ENCODE measurements at regions not wholly inside any gene's neighbourhood (a gene's known extent, or its start where the extent isn't known, plus 50 kb on each side); places are given as distances from the start of the nearest gene placed in this dataset.

GRCh38 chr12:20206410-20206809, 161.9 kb upstream of the PDE3A start:
- no peaks in the 10 kb centered on the region for H3K27me3 ChIP-seq
- H3K9me3 ChIP-seq (replicated peaks) = no peaks in the 10 kb centered on the region
- no peaks in the 10 kb centered on the region for H3K36me3 ChIP-seq
- H3K27ac ChIP-seq = no peak overlapping the region
- no peak overlapping the region for H3K4me3 ChIP-seq
- no peak for DNase-seq
- peaks cover 1% of the 10 kb centered on the region for H3K4me1 ChIP-seq

DNA sequence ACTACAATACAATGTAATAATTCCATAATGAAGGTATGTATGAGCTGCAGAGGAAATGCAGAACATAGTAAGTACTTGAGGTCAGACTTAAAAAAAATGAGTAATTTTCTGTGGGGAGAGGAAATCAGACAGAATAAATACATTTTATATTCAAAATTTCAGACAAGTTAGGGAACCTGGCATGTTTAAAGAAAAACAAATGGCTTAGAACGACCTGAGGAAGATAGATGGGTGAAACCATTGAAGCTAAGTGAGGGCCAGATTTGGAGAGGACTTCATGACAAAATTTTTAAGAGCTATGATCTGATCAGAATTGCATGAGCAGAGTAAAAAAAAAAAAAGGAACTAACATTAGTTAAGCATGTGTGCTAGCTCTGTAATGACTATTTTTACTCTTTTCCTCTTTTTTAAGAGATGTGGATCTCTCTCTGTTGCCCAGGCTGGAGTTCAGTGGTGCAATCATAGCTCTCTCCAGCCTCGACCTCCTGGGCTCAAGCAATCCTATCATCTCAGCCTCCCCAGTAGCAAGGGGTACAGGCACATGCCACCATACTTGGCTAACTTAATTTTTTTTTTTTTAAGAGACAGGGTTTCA, 157.6 kb upstream of the PDE3A start:
- DNase-seq = no peak
- H3K4me3 ChIP-seq = no peak overlapping the region
- no peaks in the 10 kb centered on the region for H3K27me3 ChIP-seq
- H3K27ac ChIP-seq = no peak overlapping the region
- H3K9me3 ChIP-seq (replicated peaks) = no peaks in the 10 kb centered on the region
- H3K36me3 ChIP-seq = no peaks in the 10 kb centered on the region
- peaks cover 28% of the 10 kb centered on the region for H3K4me1 ChIP-seq

DNA sequence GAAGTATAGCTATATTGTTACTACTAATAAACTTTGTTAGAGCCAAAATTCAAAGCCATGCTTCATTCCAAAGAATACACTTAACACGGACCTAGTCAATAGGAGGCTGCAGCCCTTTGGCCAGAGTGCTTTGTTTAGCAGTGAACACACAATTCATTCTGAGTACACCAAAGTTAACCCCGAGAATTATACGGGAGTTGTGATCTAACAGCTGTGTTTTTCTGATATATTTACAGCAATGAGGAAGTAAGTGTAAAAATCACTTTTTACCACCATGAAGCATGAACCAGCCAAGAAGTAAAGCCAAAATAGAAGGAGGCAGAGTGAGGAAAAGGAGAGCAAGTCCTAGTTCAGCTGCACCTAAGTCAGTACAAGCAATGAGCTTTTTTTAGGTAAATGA, 156.8 kb upstream of the PDE3A start:
- Histone ChIP-seq H3K9me3 (replicated peaks) (0 out of 2 replicates have a peak, but pooled peaks cover 3% of the 10 kb centered on the region), H3K4me3 (no peak overlapping the region), H3K4me1 (peaks cover 28% of the 10 kb centered on the region), H3K27me3 (no peaks in the 10 kb centered on the region), H3K27ac (peak overlapping the region; percentile 95), H3K36me3 (no peaks in the 10 kb centered on the region)
- peak in 1 of 2 experiments; percentile 17 for DNase-seq

DNA sequence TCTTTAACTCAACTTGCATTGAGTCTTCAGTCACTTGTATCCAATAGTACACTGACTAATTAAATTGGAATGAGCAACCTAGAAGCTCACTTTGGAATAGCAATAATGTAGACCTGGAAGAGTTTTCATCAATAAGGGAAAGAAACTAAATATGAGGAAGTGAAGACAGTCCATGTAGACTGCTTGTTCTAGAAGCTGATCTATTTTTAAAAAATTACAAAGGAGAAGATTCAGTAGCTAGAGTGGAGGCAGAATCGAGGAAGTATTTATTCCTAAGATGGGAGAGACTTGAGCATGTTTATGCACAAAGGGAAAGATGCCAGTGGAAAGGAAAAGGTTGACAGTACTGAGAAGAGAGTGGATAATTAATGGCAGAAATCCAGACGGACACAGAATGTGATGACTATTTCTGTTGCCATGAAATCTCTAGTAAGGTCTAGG, 156.3 kb upstream of the PDE3A start:
- H3K4me3 ChIP-seq = no peak overlapping the region
- H3K27me3 ChIP-seq = no peaks in the 10 kb centered on the region
- H3K9me3 ChIP-seq (replicated peaks) = 0 out of 2 replicates have a peak, but pooled peaks cover 6% of the 10 kb centered on the region
- peaks cover 28% of the 10 kb centered on the region for H3K4me1 ChIP-seq
- peak overlapping the region; percentile 95 for H3K27ac ChIP-seq
- no peaks in the 10 kb centered on the region for H3K36me3 ChIP-seq
- DNase-seq = peak in 1 of 2 experiments; percentile 34

DNA sequence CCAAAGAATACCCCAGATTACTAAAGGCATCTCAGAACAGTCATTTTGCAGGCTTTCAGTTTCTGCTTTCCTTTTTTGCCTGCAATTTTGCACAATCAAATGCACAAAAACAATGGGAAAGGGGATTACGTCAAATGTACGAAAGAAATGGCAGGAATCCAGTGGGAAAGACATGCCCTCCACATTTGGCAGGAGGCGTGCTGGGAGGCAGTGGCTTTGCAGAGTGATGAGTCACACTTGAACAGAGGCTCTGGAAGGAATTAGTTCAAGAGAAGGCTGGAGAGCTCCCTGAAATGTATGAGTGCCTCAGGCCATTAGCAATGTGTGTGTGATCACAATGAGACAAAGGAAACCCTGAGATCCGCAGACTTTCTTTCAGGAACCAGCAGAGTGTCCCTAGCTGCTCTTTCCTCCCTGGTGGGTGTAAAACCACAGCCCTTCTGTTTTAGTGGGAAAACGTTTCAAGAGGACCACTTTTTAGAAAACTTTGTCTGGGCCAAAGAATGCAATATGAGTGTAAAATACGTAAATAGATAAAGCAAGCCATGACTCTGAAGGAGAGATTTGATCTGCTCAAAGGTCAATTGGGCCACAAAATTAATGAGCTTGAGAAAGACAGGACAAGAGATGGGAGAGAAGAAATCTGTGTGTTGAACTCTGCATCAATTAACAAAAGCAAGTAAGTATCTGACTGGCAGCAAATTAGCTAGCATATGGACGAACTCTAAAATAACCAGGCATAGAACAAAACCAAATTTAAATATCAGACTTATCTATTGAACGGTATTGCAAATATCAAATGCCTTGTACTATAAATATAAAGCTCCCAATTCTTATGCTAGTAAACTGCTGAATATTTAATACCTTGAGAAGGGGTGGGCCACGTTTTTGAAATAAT, 155.4 kb upstream of the PDE3A start:
- peak overlapping the region; percentile 47 for H3K4me3 ChIP-seq
- peaks cover 28% of the 10 kb centered on the region for H3K4me1 ChIP-seq
- H3K27me3 ChIP-seq = no peaks in the 10 kb centered on the region
- H3K36me3 ChIP-seq = no peaks in the 10 kb centered on the region
- H3K27ac ChIP-seq = peak overlapping the region; percentile 95
- peak; percentile 95 to 98 for DNase-seq
- 0 out of 2 replicates have a peak, but pooled peaks cover 6% of the 10 kb centered on the region for H3K9me3 ChIP-seq (replicated peaks)

DNA sequence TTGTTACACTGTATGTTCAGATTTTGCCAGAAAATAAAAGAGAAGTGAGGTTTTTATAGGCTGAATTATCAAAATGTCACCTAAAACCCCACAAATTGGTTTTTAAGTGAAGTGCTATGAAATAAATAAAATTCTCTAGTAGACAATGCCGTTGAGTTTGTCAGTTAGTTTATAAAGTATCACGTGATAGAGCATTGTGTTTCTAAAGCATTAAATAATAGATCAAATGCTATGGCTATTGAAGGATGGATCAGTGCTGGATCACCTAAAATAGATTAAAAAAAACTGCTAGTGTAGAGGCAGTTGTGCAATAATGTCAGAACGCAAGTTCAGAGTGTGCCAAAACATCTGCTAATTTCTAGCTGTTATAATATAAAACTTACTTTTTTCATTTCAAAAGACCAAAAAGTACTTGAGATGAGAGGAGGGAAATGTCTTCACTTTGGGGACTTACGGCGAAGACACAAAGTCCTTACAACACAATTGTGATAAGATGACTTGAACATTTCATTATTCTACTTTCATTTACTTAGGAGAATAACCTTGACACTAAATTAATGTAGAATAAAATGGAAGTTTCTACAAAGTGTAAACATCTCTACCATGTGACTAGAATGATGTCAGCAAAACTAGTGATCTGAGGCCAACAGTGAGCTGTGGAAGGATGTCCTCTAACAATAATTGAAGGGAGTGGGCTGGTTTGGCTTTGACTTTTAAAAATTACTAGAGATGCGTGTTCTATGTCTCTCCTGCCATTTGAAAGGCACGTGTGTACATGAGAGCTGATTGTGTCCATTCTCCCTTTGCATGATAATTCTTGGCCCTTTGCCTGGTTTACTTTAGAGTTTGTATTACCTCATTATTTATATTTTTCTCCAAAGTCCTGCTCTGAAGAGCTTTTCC, 154.4 kb upstream of the PDE3A start:
- H3K36me3 ChIP-seq = no peaks in the 10 kb centered on the region
- H3K27me3 ChIP-seq = no peaks in the 10 kb centered on the region
- H3K27ac ChIP-seq = peak overlapping the region; percentile 95
- H3K9me3 ChIP-seq (replicated peaks) = 0 out of 2 replicates have a peak, but pooled peaks cover 6% of the 10 kb centered on the region
- H3K4me3 ChIP-seq = peak overlapping the region; percentile 47
- DNase-seq = peak in 1 of 2 experiments; percentile 22
- H3K4me1 ChIP-seq = peaks cover 28% of the 10 kb centered on the region

- H3K36me3 ChIP-seq = no peaks in the 10 kb centered on the region
- no peak overlapping the region for H3K27ac ChIP-seq
- DNase-seq = peak; percentile 10 to 46
- no peaks in the 10 kb centered on the region for H3K4me1 ChIP-seq
- H3K9me3 ChIP-seq (replicated peaks) = 0 out of 2 replicates have a peak, but pooled peaks cover 9% of the 10 kb centered on the region
- no peaks in the 10 kb centered on the region for H3K27me3 ChIP-seq
- no peak overlapping the region for H3K4me3 ChIP-seq
These were observed 148.0 kb upstream of the PDE3A start for GRCh38 chr12:20220339-20220738.

- no peaks in the 10 kb centered on the region for H3K9me3 ChIP-seq (replicated peaks)
- DNase-seq = no peak
- H3K27ac ChIP-seq = no peak overlapping the region
These were observed 135.2 kb upstream of the PDE3A start for GRCh38 chr12:20232931-20233675.

GRCh38 chr12:20234474-20234873, 133.9 kb upstream of the PDE3A start:
- DNase-seq = no peak
- no peak overlapping the region for H3K4me3 ChIP-seq
- no peak overlapping the region for H3K27ac ChIP-seq
- H3K36me3 ChIP-seq = no peaks in the 10 kb centered on the region
- no peaks in the 10 kb centered on the region for H3K27me3 ChIP-seq
- no peaks in the 10 kb centered on the region for H3K9me3 ChIP-seq (replicated peaks)
- H3K4me1 ChIP-seq = no peaks in the 10 kb centered on the region

More at GRCh38 chr12:20232931-20233675, 135.2 kb upstream of the PDE3A start:
- Histone ChIP-seq H3K27me3 (no peaks in the 10 kb centered on the region), H3K4me1 (no peaks in the 10 kb centered on the region), H3K4me3 (no peak overlapping the region), H3K36me3 (no peaks in the 10 kb centered on the region)

- H3K27ac ChIP-seq = no peak overlapping the region
- no peaks in the 10 kb centered on the region for H3K36me3 ChIP-seq
- H3K4me3 ChIP-seq = no peak overlapping the region
- no peaks in the 10 kb centered on the region for H3K4me1 ChIP-seq
- no peaks in the 10 kb centered on the region for H3K9me3 ChIP-seq (replicated peaks)
- H3K27me3 ChIP-seq = no peaks in the 10 kb centered on the region
- DNase-seq = no peak
These were observed 131.2 kb upstream of the PDE3A start for GRCh38 chr12:20237091-20237490.

DNA sequence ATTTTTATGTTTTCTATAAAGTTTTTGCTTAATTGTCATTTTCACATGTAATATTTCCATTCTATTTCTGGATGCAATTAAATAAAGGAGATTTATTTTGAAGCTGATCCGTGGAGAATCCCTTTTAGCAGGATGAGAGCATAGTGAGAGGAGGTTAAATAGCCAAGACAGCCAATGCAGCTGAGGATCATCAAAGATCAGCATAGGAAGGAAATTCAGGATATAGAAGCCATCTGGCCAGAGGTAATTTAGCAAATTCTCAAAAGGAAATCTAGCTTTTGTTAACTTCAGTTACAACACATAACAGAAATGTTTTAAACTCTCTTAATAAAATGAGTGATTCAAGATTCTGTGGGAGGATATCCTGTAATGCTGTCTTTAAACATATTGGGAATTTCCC, 122.8 kb upstream of the PDE3A start:
- DNase-seq = no peak
- Histone ChIP-seq H3K9me3 (replicated peaks) (no peaks in the 10 kb centered on the region), H3K27me3 (no peaks in the 10 kb centered on the region), H3K4me3 (no peak overlapping the region), H3K4me1 (no peaks in the 10 kb centered on the region), H3K36me3 (no peaks in the 10 kb centered on the region), H3K27ac (no peak overlapping the region)

DNA sequence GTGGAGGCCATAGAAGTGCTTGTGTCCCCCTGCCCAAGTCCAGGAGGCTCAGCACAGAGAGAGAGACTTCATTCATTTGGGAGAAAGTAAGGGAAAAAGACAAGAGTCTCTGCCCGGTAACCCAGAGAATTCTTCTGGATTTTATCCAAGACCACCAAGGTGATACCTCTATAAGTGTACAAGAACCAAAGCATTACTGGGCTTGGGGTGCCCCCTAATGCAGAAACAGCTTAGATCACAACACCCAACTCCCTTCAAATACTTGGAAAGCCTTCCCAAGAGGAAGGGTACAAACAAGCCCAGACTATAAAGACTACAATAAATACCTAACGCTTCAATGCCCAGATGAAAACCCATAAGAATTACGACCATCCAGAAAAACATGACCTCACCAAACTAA, 119.7 kb upstream of the PDE3A start:
- H3K9me3 ChIP-seq (replicated peaks) = no peaks in the 10 kb centered on the region
- no peaks in the 10 kb centered on the region for H3K4me1 ChIP-seq
- H3K4me3 ChIP-seq = no peak overlapping the region
- peak; percentile 9 to 27 for DNase-seq
- H3K27me3 ChIP-seq = no peaks in the 10 kb centered on the region
- no peaks in the 10 kb centered on the region for H3K36me3 ChIP-seq
- H3K27ac ChIP-seq = no peak overlapping the region

DNA sequence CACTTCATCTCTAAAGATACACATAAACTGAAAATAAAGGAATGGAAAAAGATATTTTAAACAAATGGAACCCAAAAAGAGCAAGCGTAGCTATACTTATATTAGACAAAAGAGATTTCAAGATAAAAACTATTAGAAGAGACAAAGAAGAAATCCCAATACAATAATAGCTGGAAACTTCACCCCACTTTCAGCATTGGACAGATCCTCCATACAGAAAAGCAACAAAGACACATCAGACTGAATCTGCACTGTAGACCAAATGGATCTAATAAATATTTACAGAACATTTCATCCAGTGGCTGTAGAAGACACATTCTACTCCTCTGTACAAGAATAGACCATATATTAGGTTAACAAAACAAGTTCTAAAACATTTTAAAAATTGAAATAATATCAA, 117.6 kb upstream of the PDE3A start:
- Histone ChIP-seq H3K27ac (no peak overlapping the region), H3K27me3 (no peaks in the 10 kb centered on the region), H3K4me3 (no peak overlapping the region), H3K36me3 (no peaks in the 10 kb centered on the region), H3K4me1 (no peaks in the 10 kb centered on the region), H3K9me3 (replicated peaks) (no peaks in the 10 kb centered on the region)
- DNase-seq = no peak

DNA sequence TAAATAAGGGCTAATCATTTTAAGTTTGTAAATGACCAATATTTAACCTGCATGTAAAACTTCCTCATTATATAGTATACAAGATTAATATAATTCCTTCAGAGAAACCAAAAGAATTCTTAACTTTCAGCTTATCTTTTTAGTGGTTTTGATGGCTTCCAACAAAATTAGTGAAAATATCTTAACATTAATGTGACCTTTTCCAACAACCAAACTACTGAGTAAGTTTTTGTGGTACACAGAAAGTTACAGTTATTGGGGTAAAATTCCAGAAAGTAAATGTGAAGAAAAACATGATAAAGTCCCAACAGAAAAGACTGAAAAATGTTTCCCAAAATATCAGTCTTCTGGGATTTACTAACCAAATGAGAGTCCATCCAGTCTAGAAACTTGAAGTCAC, 111.0 kb upstream of the PDE3A start:
- Histone ChIP-seq H3K9me3 (replicated peaks) (no peaks in the 10 kb centered on the region), H3K36me3 (no peaks in the 10 kb centered on the region), H3K4me3 (no peak overlapping the region), H3K27me3 (no peaks in the 10 kb centered on the region), H3K27ac (no peak overlapping the region), H3K4me1 (no peaks in the 10 kb centered on the region)
- no peak for DNase-seq
